ENCODE measurements at regions not wholly inside any gene's neighbourhood (a gene's known extent, or its start where the extent isn't known, plus 50 kb on each side); places are given as distances from the start of the nearest gene placed in this dataset.
"Not testable (repeated sequence)": the region's sequence is repeated elsewhere in the genome, so short reads cannot be mapped to it uniquely, and the experiment has no call there.

GRCh38 chr1:47660622-47661021 lies 222.8 kb downstream of the FOXD2 start:
- TF ChIP-seq, protein P1, sequence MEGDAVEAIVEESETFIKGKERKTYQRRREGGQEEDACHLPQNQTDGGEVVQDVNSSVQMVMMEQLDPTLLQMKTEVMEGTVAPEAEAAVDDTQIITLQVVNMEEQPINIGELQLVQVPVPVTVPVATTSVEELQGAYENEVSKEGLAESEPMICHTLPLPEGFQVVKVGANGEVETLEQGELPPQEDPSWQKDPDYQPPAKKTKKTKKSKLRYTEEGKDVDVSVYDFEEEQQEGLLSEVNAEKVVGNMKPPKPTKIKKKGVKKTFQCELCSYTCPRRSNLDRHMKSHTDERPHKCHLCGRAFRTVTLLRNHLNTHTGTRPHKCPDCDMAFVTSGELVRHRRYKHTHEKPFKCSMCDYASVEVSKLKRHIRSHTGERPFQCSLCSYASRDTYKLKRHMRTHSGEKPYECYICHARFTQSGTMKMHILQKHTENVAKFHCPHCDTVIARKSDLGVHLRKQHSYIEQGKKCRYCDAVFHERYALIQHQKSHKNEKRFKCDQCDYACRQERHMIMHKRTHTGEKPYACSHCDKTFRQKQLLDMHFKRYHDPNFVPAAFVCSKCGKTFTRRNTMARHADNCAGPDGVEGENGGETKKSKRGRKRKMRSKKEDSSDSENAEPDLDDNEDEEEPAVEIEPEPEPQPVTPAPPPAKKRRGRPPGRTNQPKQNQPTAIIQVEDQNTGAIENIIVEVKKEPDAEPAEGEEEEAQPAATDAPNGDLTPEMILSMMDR (IDR thresholded peaks at IDR 0.05; ENCODE audit: extremely low read depth, insufficient read depth, missing control alignments): no peak
- in situ Hi-C loops (cut with MboI; ENCODE audit: low pct_unique_long_range_greater_than_20kb, low sequenced_read_pairs, unreplicated experiment): no loop called here
- DNase-seq (ENCODE audit: low spot score): no peak

DNA sequence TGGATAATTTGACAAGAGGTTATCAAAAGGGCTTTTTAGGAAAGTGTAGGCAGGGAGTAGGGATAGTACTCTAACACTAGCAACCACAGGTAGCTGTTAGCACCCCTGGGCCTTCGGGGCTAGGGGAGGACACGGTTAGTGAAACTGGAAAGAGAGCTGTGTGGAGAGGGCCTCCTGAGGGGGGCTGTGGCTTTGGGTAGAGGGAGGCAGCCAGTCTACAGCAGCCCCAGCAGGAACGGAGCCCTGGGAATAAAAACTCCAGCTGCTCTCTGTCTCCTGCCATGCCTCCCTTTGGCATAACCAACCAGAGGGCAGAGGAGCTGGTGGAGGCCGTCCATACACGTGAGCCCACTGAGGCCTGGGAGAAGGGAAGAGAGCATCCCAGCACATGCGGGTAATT lies 223.2 kb downstream of the FOXD2 start:
- no peak for DNase-seq (ENCODE audit: low spot score)
- in situ Hi-C loops (cut with MboI; ENCODE audit: low pct_unique_long_range_greater_than_20kb, low sequenced_read_pairs, unreplicated experiment): no loop called here
- TF ChIP-seq, protein P1 (IDR thresholded peaks at IDR 0.05; ENCODE audit: extremely low read depth, insufficient read depth, missing control alignments): no peak

DNA sequence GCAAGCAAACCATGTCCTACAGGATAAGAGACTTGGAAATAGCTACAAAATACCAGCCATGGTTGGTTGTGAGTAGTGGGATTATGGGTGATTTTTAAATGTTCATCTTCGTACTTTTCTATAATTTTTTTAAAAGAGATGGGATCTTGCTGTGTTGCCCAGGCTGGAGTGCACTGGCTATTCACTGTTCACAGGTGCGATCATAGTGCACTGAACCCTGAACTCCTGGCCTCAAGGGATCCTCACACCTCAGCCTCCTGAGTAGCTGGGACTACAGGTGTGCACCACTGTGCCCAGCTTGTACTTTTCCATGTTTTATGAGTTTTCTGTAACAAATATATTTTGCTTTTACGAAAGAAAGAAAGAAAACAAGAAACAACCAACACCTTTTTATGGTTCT lies 224.2 kb downstream of the FOXD2 start:
- in situ Hi-C loops (cut with MboI; ENCODE audit: low pct_unique_long_range_greater_than_20kb, low sequenced_read_pairs, unreplicated experiment): no loop called here
- TF ChIP-seq, protein P1 (IDR thresholded peaks at IDR 0.05; ENCODE audit: extremely low read depth, insufficient read depth, missing control alignments): no peak
- no peak for DNase-seq (ENCODE audit: low spot score)

GRCh38 chr1:47663286-47663685 lies 225.4 kb downstream of the FOXD2 start:
- in situ Hi-C loops (cut with MboI; ENCODE audit: low pct_unique_long_range_greater_than_20kb, low sequenced_read_pairs, unreplicated experiment): no loop called here
- DNase-seq (ENCODE audit: low spot score): no peak
- TF ChIP-seq, protein P1 (IDR thresholded peaks at IDR 0.05; ENCODE audit: extremely low read depth, insufficient read depth, missing control alignments): no peak

DNA sequence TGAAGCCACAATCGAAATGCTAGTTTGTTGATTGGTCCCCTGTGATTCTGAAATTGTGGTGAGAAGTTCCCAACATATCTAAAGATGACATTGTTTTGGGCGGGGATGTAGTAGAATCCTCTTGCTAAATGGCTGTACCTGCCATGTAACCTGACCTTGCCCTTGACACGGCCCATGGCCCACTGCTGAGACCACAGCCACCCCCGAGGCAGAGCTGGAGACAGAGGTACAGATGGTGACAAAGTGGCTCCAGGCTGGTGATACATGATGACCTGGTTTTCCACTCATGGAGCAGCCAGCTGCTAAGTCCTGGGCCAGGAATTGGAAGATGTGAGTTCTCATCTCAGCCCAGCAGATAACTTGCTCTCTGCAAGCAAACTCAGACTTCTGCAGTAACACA lies 226.5 kb downstream of the FOXD2 start:
- in situ Hi-C loops (cut with MboI; ENCODE audit: low pct_unique_long_range_greater_than_20kb, low sequenced_read_pairs, unreplicated experiment): no loop called here

GRCh38 chr1:47664896-47665295 lies 227.1 kb downstream of the FOXD2 start:
- in situ Hi-C loops (cut with MboI; ENCODE audit: low pct_unique_long_range_greater_than_20kb, low sequenced_read_pairs, unreplicated experiment); DNase-seq (ENCODE audit: low spot score): not testable (repeated sequence)

More for the DNA sequence above, 226.5 kb downstream of the FOXD2 start:
- TF ChIP-seq, protein P1 (IDR thresholded peaks at IDR 0.05; ENCODE audit: extremely low read depth, insufficient read depth, missing control alignments): no peak
- no peak for DNase-seq (ENCODE audit: low spot score)

GRCh38 chr1:47669081-47669585 lies 231.3 kb downstream of the FOXD2 start:
- in situ Hi-C loops (cut with MboI; ENCODE audit: low pct_unique_long_range_greater_than_20kb, low sequenced_read_pairs, unreplicated experiment): no loop called here
- TF ChIP-seq, protein P1 (IDR thresholded peaks at IDR 0.05; ENCODE audit: extremely low read depth, insufficient read depth, missing control alignments): no peak
- DNase-seq (ENCODE audit: low spot score): no peak
